Heart left ventricle (tissue), 16 donors: ENCODE measurements at regions not wholly inside any gene's neighbourhood (a gene's known extent, or its start where the extent isn't known, plus 50 kb on each side); places are given as distances from the start of the nearest gene placed in this dataset.

Experiments
- ATAC-seq, 4 donors: fragments of 200-7000 bp; cut with Tn5 transposase; one replicate each; pipeline ENCODE4 v1.9.1; 2020 to 2022; ENCODE audit warnings: moderate library complexity in 4 of 4, mild to moderate bottlenecking in 3 of 4, moderate number of reproducible peaks in 1 of 4
- DNase-seq, 5 donors: peaks; one replicate each; pipeline ENCODE4 v3.0.0-alpha.2; 2020
- H3K27ac ChIP-seq, 12 donors: fragments of 200-600 bp; sonication (generic) in 4 of 12; one replicate each; pipeline versions ENCODE4 v1.5.0 to v1.8.0; 2016 to 2022; ENCODE audit warnings: mild to moderate bottlenecking in 2 of 12
- H3K27me3 ChIP-seq, 9 donors: fragments of 200-600 bp; sonication (generic) in 2 of 9; one replicate each; pipeline versions ENCODE4 v1.5.1 to v1.8.0; 2016 to 2022; ENCODE audit warnings: mild to moderate bottlenecking in 3 of 9
- H3K36me3 ChIP-seq, 9 donors: fragments of 200-600 bp; sonication (generic) in 2 of 9; one replicate each; pipeline versions ENCODE4 v1.5.0 to v1.8.0; 2018 to 2022; ENCODE audit warnings: mild to moderate bottlenecking in 2 of 9
- H3K4me1 ChIP-seq, 12 donors: fragments of 200-600 bp; sonication (generic) in 4 of 12; one replicate each; pipeline versions ENCODE4 v1.5.0 to v1.8.0; 2016 to 2022; ENCODE audit warnings: mild to moderate bottlenecking in 3 of 12
- H3K4me3 ChIP-seq, 12 donors: fragments of 200-600 bp; sonication (generic) in 4 of 12; one replicate each; pipeline versions ENCODE4 v1.5.0 to v1.8.0; 2017 to 2022; ENCODE audit warnings: mild to moderate bottlenecking in 9 of 12, moderate library complexity in 4 of 12
- H3K9me3 ChIP-seq, 12 donors: fragments of 200-600 bp; sonication (generic) in 4 of 12; one replicate each; pipeline versions ENCODE4 v1.5.0 to v1.8.0; 2016 to 2022; ENCODE audit warnings: mild to moderate bottlenecking in 1 of 12
- POLR2A ChIP-seq, 2 donors: fragments of 450-650 bp; IDR thresholded peaks; one replicate each; pipeline ENCODE4 v1.6.1; 2017; ENCODE audit warnings: antibody characterized with exemption in 2 of 2, mild to moderate bottlenecking in 2 of 2, moderate library complexity in 2 of 2
- WGBS, 4 donors: extraction: QIAGEN DNeasy Blood & Tissue Kit in 2 of 4; methylation state at CpG; one replicate each; pipeline versions ENCODE4 v1.1.5 to v1.1.7; 2013 to 2018; 5-methylcytosine and 5-hydroxymethylcytosine counted together
- intact Hi-C, 10 donors: fragments of 100-400 bp; cut with DNase I; formaldehyde crosslinking; loops; one replicate each; pipeline versions ENCODE4 v1.11.1 to v1.14.2; 2022
- TF ChIP-seq, protein P1 (sequence below), 12 donors: fragments of 200-600 bp; sonication (generic) in 4 of 12; IDR thresholded peaks; one replicate each; pipeline versions ENCODE4 v1.5.0 to v1.8.0; 2018 to 2022; ENCODE audit warnings: antibody characterized with exemption in 12 of 12, mild to moderate bottlenecking in 5 of 12
- donor health status: ischemic (EF 13 %, LVEDD 7.1; RV severe dilation, severe dysfunction).
- donor health status: healthy with polysubstance abuse.
- donor health status: DM: no; HTN: yes; CAD: no.
- donor health status: DM: no; HTN: no; CAD: no.
- donor health status: ischemic (EF 25% LVEDD 6.9; RV normal size, moderate dysfunction).
- donor health status: ischemic (EF 25% LVEDD 5.7; RV mildly dilated, moderate dysfunction).
- donor health status: healthy.
- donor health status: DM: yes; HTN: yes; CAD: no.
- donor health status: ischemic (EF 35%, LVEDD 5.7; RV mildly dilated, moderate dysfunction).
- donor health status: nonischemic (EF 11% LVEDD 7.7; RV severe dilation, severe dysfunction).
- donor health status: DM: yes; HTN: yes; CAD: no.
- donor health status: PGD.
- donor health status: ischemic (EF 29% LVEDD 5.4; RV normal size, mild dysfunction).
- donor health status: nonischemic (EF 23%, LVEDD 6.1; RV moderate dilation, normal function).

DNA sequence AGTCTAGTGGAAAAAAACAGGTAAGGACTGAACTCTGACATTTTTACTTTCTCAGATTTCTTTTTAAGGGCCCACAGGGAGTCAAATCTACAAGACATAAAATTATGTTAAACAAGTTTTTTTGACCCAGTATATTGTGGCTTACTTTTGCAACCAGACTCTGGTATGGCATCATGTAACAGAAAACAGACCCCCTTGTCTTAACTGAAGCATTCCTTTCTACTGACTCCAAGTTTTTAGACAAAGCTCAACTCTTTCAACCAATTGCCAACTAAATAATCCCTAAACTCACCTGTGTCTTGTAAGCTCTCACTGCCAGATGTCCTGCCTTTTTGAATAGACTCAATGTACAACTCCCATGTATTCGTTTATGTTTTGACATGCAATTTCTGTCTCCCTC lies 64.3 kb downstream of the FASLG start:
- no peaks in the 10 kb centered on the region for H3K36me3 ChIP-seq
- peaks cover 0 to 21% (median 0%) of the 10 kb centered on the region in 12 donors for H3K4me1 ChIP-seq
- TF ChIP-seq, protein P1, sequence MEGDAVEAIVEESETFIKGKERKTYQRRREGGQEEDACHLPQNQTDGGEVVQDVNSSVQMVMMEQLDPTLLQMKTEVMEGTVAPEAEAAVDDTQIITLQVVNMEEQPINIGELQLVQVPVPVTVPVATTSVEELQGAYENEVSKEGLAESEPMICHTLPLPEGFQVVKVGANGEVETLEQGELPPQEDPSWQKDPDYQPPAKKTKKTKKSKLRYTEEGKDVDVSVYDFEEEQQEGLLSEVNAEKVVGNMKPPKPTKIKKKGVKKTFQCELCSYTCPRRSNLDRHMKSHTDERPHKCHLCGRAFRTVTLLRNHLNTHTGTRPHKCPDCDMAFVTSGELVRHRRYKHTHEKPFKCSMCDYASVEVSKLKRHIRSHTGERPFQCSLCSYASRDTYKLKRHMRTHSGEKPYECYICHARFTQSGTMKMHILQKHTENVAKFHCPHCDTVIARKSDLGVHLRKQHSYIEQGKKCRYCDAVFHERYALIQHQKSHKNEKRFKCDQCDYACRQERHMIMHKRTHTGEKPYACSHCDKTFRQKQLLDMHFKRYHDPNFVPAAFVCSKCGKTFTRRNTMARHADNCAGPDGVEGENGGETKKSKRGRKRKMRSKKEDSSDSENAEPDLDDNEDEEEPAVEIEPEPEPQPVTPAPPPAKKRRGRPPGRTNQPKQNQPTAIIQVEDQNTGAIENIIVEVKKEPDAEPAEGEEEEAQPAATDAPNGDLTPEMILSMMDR (IDR thresholded peaks at IDR 0.05), result no peak
- TF ChIP-seq POLR2A (IDR thresholded peaks at IDR 0.05), result no peak
- no peak for DNase-seq
- no peaks in the 10 kb centered on the region for H3K27me3 ChIP-seq
- ATAC-seq, result no peak
- H3K9me3 ChIP-seq, result no peaks in the 10 kb centered on the region
- intact Hi-C loops, result loop anchor here in 1 of 10 donors (10.0 kb wide), 1 partner anchor 268 kb away; no protein-coding TSS in a partner anchor
- no peak overlapping the region for H3K27ac ChIP-seq
- H3K4me3 ChIP-seq, result no peak overlapping the region
- 73 to 82% (median 77%) methylated on average over 1 of the region's 1 CpG for WGBS, 4 donors

DNA sequence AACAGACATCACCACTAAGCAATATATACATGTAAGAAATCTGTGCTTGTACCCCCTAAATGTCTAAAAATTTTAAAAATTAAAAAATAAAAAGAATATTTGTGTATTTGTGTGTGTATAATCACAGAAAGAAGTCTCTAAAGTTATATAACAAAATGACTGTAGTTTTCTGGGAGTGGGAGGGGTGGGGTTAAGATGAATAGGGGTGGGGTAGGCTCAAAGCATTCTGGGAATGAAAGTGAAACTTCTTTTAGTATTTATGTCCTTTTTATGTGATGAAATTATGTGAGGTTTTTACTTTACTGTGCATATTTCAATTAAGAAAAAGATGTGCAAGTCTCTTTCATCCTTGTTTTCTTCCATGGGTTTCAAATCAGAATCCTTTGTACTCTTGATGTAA lies 65.3 kb downstream of the FASLG start:
- no peak overlapping the region for H3K4me3 ChIP-seq
- intact Hi-C loops, result loop anchor here in 1 of 10 donors (10.0 kb wide), 1 partner anchor 269 kb away; no protein-coding TSS in a partner anchor
- ATAC-seq (no peak), DNase-seq (no peak)
- H3K36me3 ChIP-seq, result no peaks in the 10 kb centered on the region
- H3K27ac ChIP-seq, result no peak overlapping the region
- no peak for TF ChIP-seq POLR2A (IDR thresholded peaks at IDR 0.05)
- TF ChIP-seq, protein P1 (IDR thresholded peaks at IDR 0.05), result no peak
- H3K4me1 ChIP-seq, result peaks cover 0 to 18% (median 0%) of the 10 kb centered on the region in 12 donors
- peaks cover 0 to 9% (median 0%) of the 10 kb centered on the region in 12 donors for H3K9me3 ChIP-seq
- H3K27me3 ChIP-seq, result no peaks in the 10 kb centered on the region

DNA sequence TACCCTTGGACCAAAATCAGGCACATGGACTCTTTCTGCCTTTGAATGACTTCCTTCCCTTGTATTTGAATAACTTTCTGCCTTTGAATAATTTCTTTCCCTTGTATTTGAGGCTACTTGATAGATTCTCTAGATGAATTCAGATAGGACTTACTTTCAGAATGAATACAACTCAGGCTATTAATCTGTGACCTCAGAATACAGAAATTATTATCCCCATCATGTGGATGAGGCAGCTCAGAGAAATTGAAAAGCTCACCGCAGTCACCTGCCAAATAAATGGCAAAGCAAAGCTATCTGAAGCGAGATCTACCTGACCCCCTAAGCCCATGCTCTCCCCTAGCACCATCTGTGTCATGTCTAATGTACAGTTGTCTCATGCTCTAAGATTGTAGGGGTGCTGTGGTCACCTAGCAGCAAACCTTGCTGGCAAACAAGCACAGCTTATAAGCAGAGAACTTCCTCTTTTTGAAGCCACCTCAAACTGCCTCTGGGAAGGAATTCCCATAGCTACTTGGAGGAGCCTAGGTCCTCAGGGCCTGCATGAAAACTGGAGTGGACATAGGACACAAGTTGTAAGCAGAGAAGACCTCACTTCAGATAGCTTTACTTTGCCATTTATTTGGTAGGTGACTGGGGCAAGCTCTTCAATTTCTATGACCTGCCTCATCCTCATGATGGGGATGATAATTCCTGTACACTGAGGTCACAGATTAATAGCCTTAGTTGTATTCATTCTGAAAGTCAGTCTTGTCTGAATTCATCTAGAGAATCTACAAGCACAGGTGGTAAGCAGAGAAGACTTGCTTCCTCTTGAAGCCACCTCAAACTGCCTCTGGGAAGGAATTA lies 66.1 kb downstream of the FASLG start:
- no peaks in the 10 kb centered on the region for H3K36me3 ChIP-seq
- 83 to 93% (median 86%) methylated on average over 2 of the region's 2 CpGs for WGBS, 4 donors
- no peak overlapping the region for H3K4me3 ChIP-seq
- peaks cover 0 to 16% (median 0%) of the 10 kb centered on the region in 12 donors for H3K9me3 ChIP-seq
- H3K27me3 ChIP-seq, result no peaks in the 10 kb centered on the region
- H3K4me1 ChIP-seq, result peaks cover 0 to 14% (median 0%) of the 10 kb centered on the region in 12 donors
- TF ChIP-seq, protein P1 (IDR thresholded peaks at IDR 0.05), result no peak
- TF ChIP-seq POLR2A (IDR thresholded peaks at IDR 0.05), result no peak
- DNase-seq, result no peak
- no peak overlapping the region for H3K27ac ChIP-seq
- no peak for ATAC-seq
- intact Hi-C loops, result loop anchor here in 1 of 10 donors (10.0 kb wide), 1 partner anchor 270 kb away; no protein-coding TSS in a partner anchor

DNA sequence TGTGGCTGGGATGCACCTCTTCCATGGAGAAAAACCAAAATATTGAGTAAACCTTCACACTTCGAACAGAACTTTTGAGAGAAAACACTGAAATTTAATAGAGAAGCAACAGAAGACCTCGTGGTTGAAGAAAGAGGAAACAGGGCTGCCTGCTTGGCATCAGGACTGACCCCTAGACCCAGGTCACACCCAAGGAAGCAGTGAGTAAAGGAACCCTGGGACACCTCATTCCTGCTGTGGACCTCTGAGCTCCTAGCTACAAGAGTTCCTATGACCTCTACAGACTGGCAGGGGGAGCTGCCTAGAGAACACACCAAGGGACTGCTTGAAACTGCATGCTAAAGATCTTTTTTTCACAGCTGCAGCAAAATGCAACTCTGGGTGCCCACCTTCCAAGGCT lies 67.8 kb downstream of the FASLG start:
- no peak for ATAC-seq
- Histone ChIP-seq H3K36me3 (no peaks in the 10 kb centered on the region), H3K27me3 (no peaks in the 10 kb centered on the region), H3K4me1 (peaks cover 0 to 14% (median 0%) of the 10 kb centered on the region in 12 donors), H3K4me3 (no peak overlapping the region), H3K9me3 (peaks cover 0 to 16% (median 0%) of the 10 kb centered on the region in 12 donors), H3K27ac (no peak overlapping the region)
- whole genome bisulfite sequencing, 4 donors, result 57 to 74% (median 69%) methylated on average over 2 of the region's 2 CpGs
- no peak for DNase-seq
- no peak for TF ChIP-seq POLR2A (IDR thresholded peaks at IDR 0.05)
- TF ChIP-seq, protein P1 (IDR thresholded peaks at IDR 0.05), result no peak
- intact Hi-C loops, result loop anchor here in 1 of 10 donors (10.0 kb wide), 1 partner anchor 272 kb away; no protein-coding TSS in a partner anchor
